Omental fat pad (tissue), 3 donors: ENCODE measurements at regions not wholly inside any gene's neighbourhood (a gene's known extent, or its start where the extent isn't known, plus 50 kb on each side); places are given as distances from the start of the nearest gene placed in this dataset.

Source experiments
- ATAC-seq: fragments of 150-250 bp; one replicate; pipeline ENCODE4 v1.9.1; 2016; ENCODE audit warnings: mild to moderate bottlenecking, moderate library complexity; ENCODE audit not compliant: low FRiP score
- DNase-seq: peaks from one replicate; pipeline ENCODE4 v3.0.0-alpha.2; 2019; ENCODE audit warnings: low spot score
- CTCF ChIP-seq, 3 donors: fragments of 450-650 bp; IDR thresholded peaks; one replicate each; pipeline ENCODE4 v1.5.1; 2016 to 2017; ENCODE audit warnings: antibody characterized with exemption in 3 of 3, mild to moderate bottlenecking in 3 of 3, moderate library complexity in 2 of 3

- DNase-seq (no peak), ATAC-seq (no peak)
- TF ChIP-seq CTCF (IDR thresholded peaks at IDR 0.05), result no peak
Measured at GRCh38 chr20:56759741-56760278, 130.7 kb downstream of the TFAP2C start.

DNA sequence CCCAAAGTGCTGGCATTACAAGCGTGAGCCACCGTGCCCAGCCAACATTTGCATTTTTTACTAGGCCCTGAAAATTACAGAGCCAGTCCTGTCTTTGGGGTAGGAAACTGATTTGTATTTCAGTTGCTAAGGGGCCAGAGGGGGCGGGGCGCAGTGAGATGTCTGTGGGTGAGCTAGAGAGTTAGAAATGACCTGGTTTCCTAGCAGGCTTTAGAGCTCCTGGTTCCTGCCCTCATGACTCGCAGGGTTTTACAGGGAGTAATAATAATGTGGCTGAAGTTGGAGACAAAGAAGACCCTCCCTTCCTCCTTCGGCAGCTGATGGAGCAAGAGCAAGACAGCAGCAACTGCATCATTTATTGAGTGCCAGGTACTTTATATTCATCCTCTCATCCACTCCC, 131.5 kb downstream of the TFAP2C start:
- ATAC-seq (no peak), DNase-seq (no peak)
- no peak for TF ChIP-seq CTCF (IDR thresholded peaks at IDR 0.05)

DNA sequence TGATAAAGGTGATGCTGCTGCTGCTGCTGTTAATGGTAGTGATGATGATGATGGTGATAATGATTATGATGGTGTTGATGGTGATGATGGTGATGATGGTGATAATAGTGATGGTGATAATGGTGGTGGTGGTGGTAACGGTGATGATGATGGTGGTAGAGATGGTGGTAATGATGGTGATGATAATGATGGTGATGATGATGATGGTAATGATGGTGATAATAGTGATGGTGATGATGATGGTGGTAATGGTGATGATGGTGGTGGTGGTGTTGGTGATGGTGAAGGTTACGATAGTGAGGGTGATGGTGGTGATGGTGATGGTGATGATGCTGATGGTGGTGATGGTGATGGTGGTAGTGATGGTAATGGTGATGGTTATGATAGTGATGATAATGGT, 132.3 kb downstream of the TFAP2C start:
- no peak for ATAC-seq
- TF ChIP-seq CTCF (IDR thresholded peaks at IDR 0.05), result no peak
- no peak for DNase-seq

GRCh38 chr20:56762401-56762800, 133.3 kb downstream of the TFAP2C start:
- ATAC-seq (no peak), DNase-seq (no peak)
- TF ChIP-seq CTCF (IDR thresholded peaks at IDR 0.05), result no peak

GRCh38 chr20:56762829-56763228, 133.7 kb downstream of the TFAP2C start:
- no peak for ATAC-seq
- no peak for DNase-seq
- no peak for TF ChIP-seq CTCF (IDR thresholded peaks at IDR 0.05)

DNA sequence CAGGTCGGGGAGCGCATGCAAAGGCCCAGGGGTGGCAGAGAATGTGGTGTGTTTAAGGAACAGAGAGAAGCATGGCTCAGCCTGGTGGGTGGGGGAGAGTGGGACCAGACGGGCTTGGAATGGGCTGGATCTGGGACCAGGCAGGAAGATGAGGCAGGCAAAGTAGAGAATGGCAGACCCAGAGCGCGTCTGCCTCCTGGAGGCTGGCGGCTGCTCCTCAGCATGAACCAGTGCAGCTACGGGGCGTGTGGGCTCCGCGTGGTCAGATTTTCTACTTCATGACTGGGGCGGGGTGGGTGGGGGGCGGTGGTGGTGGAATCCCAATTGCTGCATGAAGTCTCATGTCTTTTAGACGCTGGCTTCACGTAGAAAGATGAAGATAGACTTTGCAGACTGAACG, 135.6 kb downstream of the TFAP2C start:
- no peak for TF ChIP-seq CTCF (IDR thresholded peaks at IDR 0.05)
- DNase-seq, result no peak
- ATAC-seq, result no peak

DNA sequence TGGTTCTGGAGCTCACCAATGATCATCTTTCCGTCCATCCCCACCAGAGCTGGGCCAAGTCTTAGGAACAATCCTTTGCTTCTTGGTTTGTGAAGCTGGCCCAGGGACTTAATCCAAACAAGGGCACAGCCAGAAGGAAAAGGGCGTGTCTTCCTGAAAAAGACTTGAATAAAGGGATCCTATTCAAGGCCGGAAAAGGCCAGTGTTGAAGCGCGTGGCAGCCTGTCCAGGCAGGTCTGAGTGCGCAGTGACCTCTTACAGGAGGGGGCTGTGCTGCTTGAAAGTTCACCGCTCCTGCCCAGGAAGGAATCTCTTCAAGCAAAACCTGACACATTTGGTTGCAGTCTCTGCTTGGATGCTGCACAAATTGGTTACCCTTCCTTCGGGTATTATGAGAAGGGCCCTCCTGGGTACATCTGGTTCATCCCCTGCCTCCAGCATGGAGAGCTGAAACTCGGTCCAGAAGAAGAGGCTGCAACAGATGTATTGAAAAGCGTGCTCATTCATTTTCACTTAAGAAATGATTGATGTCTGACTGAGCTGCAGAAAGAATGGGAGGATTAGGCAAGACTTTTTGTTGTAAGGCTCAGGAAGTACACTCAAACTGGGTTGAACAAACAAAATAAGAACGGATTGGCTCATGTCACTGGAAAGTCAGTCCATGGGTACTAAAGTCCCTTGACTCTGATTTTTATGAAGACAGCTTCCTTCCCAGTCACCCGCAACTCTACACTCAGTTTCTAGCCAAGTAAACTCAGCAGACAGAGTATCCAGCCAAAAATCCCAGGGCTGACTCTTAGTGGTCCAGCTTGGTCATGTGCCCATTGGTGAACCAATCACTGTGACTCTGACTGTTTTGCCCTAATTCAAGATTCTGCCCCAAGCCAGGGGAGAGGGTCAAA, 136.3 kb downstream of the TFAP2C start:
- ATAC-seq, result no peak
- no peak for TF ChIP-seq CTCF (IDR thresholded peaks at IDR 0.05)
- DNase-seq, result no peak
